HG03139 (cell line): ENCODE measurements at regions not wholly inside any gene's neighbourhood (a gene's known extent, or its start where the extent isn't known, plus 50 kb on each side); places are given as distances from the start of the nearest gene placed in this dataset.

Experiments used
- ATAC-seq: cut with Tn5 transposase; IDR thresholded peaks from one replicate; pipeline ENCODE4 v1.9.1; 2021; ENCODE audit not compliant: unreplicated experiment

- no peak for ATAC-seq
Observed at GRCh38 chr3:117117188-117117936, 407.8 kb downstream of the TUSC7 start.

- ATAC-seq = no peak
Observed at GRCh38 chr3:117118604-117119003, 409.0 kb downstream of the TUSC7 start.

DNA sequence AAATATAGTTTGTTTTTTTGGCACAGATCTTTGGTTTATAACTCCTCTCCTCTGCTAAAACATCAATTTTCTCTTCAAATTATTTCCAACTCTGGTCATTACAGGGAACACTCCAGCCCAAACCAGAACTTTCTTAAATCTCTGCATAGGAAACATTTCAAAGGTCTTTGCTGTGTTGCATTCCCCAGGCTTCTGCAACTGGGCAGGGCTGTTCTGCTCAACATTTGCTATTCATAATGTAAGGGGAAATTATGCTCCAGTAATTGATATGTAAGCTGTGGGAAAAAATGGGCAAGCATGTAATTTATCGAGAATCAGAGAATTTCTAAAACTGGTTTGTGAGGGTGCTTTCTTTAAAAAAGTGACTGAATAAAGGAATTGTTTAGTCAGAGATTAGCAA, 410.4 kb downstream of the TUSC7 start:
- ATAC-seq = no peak

DNA sequence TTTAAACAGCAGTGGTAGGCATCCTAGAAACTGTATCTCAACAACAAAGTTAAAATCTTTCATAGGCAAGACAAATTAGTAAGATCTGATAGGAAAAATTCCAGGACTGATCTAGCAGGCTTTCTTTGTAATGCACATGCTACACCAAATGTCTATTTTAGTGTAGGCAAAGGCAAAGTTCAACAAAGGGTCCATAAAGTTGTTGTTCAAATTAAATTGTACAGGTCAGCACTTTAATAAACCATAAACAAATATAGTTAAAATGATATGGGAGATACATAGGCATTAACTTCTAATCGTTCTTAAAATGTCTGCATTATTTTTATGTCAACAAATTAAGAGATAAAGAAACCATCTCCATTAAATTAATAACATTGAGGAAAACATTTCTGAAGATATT, 413.0 kb downstream of the TUSC7 start:
- no peak for ATAC-seq

DNA sequence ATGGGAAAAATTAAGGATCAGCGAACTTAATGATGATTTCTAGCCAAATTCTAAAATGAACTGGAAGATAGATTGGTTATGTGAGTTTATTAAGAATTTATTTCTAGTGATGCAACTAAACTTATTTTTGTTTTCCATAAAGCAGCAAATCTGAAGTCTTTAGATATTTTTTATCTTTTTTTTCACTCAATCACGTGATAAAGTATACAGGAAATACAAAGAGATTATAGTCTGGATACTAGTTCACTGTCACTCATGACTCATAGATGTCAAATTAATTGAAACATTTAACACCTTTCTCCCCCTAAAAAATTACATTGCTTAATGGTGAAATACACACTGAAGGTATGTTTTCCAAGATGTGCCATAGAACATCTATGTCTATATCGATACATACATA, 416.9 kb downstream of the TUSC7 start:
- no peak for ATAC-seq

DNA sequence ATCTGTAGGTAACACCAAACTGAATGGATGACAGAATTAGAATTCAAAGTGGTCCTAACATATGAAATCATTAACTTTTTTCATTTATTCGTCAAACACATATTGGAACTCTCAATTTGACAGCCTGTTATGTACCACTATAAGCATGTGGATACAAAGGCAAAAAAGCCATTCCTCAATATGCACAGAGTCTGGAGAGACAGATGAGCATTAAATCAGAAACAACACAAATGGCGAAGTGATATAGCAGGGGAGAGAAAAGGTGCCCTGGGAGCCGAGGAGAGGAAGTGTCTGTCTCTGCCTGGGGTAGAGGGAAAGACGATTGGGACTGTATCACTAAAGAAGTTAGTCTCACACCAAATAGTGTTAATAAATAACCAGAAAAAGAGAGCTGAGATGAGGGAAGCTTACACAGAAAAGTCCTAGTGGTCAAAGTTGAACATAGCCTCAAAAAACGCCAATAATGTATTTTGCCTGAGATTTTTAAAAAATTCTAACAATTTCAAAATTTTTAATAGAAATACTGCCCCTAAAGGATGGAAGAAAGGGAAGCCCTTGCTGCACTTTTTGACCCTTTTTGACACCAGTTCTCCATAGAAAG, 417.5 kb downstream of the TUSC7 start:
- ATAC-seq = no peak

DNA sequence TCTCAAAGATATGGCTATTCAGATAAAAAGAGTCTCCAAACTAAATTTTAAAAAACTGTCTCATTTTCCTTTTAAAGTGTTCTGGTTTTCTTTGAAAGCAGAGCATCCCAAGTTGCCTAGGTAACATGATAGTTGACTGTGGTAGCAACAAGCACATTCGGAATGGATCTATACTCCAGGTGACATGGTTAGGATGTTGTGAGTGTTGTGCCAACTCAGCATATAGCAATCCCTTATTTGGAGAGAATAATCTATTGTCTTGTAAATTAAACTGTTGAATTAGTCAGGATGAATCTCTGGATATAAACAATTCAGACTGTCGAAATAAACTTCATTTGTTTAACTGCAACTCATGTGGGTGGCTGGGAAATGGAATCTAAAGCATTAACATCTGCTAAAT, 418.6 kb downstream of the TUSC7 start:
- no peak for ATAC-seq

GRCh38 chr3:117128872-117129271, 419.3 kb downstream of the TUSC7 start:
- ATAC-seq = no peak

DNA sequence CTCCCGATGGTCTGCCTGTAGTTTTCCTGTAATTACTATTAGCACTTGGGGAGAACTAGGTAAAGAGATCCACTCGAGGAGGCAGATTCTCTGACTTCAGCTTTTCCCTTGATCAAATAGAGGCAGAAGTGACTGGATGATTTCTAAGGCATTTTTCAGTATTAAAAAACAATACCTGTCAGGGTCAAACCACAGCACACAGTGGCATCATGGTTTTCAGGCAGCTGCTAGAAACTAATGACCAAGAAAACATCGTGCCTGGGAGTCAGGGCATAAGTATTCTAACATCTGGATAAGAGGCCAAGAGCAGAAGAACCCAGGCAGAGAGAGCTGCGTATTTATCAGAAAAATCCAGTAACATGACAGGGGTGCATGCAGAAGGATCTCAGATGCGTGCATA, 419.9 kb downstream of the TUSC7 start:
- no peak for ATAC-seq

DNA sequence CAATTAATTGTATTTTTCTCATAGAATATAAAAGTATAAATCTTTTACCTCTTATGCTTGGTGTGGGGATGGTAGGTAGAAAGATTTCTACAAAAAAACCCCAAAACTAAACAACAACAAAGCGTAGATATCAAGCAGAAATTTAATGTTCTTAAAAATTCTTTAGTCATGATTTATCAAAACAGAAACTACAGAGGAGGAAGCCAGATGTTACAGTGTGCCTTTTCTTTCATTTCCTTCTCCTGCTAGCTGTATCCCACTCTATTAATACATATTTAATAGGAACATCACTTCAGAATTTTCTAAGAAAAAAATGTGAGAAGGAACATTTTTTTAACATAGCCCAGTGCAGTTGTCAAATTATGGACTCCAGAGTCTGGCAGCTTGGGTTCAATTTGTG, 420.6 kb downstream of the TUSC7 start:
- ATAC-seq = no peak

- ATAC-seq = no peak
Observed at GRCh38 chr3:117131259-117131658, 421.7 kb downstream of the TUSC7 start.

DNA sequence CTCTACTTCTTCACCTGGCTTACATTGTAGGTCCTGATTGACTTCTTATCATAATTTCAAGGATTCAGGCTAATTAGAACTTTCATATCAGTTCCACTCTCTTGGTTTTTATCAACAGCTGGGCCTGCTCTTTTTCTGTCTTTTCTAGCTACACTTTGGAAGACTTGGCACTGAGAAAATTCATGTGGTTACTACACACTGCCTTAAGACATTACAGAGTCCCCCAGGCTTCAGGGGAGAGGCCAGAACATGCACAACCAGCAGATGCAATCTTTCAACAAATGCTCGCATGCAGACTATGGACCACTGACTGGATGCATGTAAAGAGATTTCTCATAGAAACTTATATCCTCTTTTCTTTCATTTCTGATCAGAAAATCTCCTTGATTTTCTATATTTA, 423.5 kb downstream of the TUSC7 start:
- ATAC-seq = no peak

- no peak for ATAC-seq
Observed at GRCh38 chr3:117135207-117135606, 425.6 kb downstream of the TUSC7 start.

- no peak for ATAC-seq
Observed at GRCh38 chr3:117136003-117136402, 426.4 kb downstream of the TUSC7 start.

DNA sequence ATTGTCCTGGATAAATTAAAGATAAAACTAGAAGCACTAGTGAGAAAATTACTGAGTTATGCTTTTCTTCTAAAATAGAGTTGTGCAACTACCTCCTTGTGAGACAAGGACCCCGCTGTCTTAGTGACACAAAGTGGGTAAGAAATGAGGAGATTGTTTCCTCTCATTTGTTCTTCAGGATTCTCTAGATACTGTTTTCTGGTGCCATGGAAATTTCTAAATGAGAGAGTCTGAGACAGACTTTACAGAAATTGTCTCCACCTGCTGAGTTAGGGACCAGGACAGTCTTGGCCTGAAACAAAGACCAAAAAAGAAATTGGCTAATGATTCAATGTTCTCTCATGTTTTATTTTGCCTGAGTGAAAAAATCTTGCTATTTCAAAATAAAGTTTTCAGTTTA, 427.5 kb downstream of the TUSC7 start:
- no peak for ATAC-seq

- ATAC-seq = no peak
Observed at GRCh38 chr3:117139681-117140080, 430.1 kb downstream of the TUSC7 start.

DNA sequence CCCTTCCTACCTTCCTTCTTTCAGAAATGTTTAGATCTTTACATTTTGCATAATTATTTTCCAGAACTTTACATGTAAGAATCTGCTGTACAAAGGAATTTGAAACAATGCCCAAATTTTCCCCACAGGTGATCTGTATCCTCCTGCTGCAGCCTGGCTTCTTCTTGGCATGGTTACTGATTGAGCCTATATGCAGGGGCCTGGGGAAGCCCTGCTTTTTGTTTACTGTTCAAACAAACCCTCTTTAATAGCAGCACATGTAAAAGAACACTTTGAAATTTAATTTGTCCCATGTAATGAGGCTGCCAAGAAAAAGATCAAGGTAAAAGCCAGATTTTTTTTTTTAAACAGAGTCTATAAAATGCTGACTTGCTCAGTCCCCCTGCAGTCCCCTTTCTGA, 432.2 kb downstream of the TUSC7 start:
- ATAC-seq = no peak

DNA sequence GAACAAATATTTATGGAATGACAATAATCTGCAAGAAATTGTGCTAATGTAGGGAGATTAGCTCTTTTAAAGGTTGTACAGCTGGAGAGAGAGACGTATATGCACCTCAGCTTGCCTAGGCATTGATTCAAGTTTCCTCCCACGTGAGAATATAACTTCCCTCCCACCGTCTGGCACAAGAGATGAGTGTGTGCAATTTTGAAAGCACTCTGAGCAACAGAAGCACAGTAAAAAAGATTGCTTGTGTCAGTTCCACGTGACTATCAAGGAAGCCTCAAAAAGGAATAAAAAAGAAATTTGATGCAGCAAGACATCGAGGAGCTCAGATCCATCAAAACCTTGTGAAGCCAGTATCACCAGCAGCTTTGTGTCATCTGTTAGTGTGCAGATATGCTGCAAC, 435.3 kb downstream of the TUSC7 start:
- no peak for ATAC-seq

DNA sequence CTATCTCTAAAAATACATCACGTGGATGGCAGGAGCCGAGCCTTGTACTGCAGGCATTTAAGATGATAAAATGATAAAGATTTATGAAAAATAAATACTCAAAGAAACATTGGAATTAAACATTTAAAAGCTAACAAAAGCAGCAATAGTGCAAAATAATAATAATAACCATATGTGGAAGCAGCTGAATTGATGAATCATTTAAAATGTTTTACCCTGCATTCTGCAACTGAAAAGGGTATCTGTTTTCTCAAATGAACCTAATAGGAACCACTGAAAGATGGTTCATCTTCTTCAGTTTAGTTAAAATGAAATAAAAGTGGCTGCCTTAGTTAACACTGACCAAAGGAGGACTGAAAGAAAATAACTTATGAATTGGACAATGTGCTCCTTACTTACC, 436.1 kb downstream of the TUSC7 start:
- no peak for ATAC-seq

GRCh38 chr3:117146571-117146970, 437.0 kb downstream of the TUSC7 start:
- no peak for ATAC-seq

GRCh38 chr3:117149584-117149983, 440.0 kb downstream of the TUSC7 start:
- no peak for ATAC-seq

DNA sequence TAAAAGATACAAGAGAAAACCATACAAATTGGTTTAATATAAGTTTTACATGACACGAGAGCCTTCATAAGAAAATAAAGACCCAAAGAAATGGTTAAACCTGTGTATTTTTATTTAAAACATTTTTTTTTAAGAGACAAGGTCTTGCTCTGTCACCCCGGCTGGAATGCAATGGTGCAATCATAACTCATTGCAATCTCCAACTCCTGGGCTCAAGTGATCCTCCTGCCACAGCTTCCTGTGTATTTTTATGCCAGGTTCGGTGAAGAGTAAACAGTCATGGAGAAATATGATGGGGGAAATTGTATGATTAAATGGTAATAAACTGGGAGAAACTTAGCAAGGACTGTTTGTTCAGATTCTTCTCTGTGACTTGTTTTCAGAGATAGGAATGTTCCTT, 441.0 kb downstream of the TUSC7 start:
- no peak for ATAC-seq

GRCh38 chr3:117160176-117160575, 450.6 kb downstream of the TUSC7 start:
- no peak for ATAC-seq
